Loucy (cell line): ENCODE measurements at regions not wholly inside any gene's neighbourhood (a gene's known extent, or its start where the extent isn't known, plus 50 kb on each side); places are given as distances from the start of the nearest gene placed in this dataset.

Source experiments
- H2AFZ ChIP-seq: fragments of 200-600 bp; sonication (generic); 2 replicates; pipeline ENCODE4 v1.6.0; 2016; ENCODE audit warnings: antibody characterized with exemption, mild to moderate bottlenecking, low read length, moderate library complexity
- H3F3A ChIP-seq: fragments of 200-600 bp; 2 replicates; pipeline ENCODE4 v1.6.0; 2016; ENCODE audit warnings: antibody characterized with exemption, low read depth, mild to moderate bottlenecking
- H3K27me3 ChIP-seq: fragments of 200-600 bp; sonication (generic); 2 replicates; pipeline ENCODE4 v1.6.1; 2014; ENCODE audit warnings: low read length, mild to moderate bottlenecking; ENCODE audit not compliant: insufficient read depth, poor library complexity, severe bottlenecking
- H3K36me3 ChIP-seq: fragments of 200-600 bp; sonication (generic); 2 replicates; pipeline ENCODE4 v1.6.1; 2016; ENCODE audit warnings: low read length; ENCODE audit not compliant: insufficient read depth
- H3K4me1 ChIP-seq: fragments of 200-600 bp; sonication (generic); 2 replicates; pipeline ENCODE4 v1.5.1; 2014; ENCODE audit warnings: low read length, mild to moderate bottlenecking; ENCODE audit not compliant: insufficient read depth, poor library complexity, severe bottlenecking
- H3K4me2 ChIP-seq: fragments of 200-600 bp; sonication (generic); 2 replicates; pipeline ENCODE4 v1.6.0; 2014; ENCODE audit warnings: antibody characterized with exemption, low read length, low read depth, mild to moderate bottlenecking; ENCODE audit not compliant: poor library complexity, severe bottlenecking
- H3K4me3 ChIP-seq: fragments of 200-600 bp; sonication (generic); 2 replicates; pipeline ENCODE4 v1.5.1; 2014; ENCODE audit warnings: low read length, mild to moderate bottlenecking, mixed read lengths; ENCODE audit not compliant: poor library complexity, severe bottlenecking
- H3K79me2 ChIP-seq: fragments of 200-600 bp; sonication (generic); 2 replicates; pipeline ENCODE4 v1.6.1; 2014; ENCODE audit warnings: low read length; ENCODE audit not compliant: insufficient read depth
- H3K9ac ChIP-seq: fragments of 200-600 bp; sonication (generic); 2 replicates; pipeline ENCODE4 v1.6.0; 2014; ENCODE audit warnings: mild to moderate bottlenecking, low read depth, low read length, moderate library complexity; ENCODE audit not compliant: poor library complexity, severe bottlenecking
- H3K9me2 ChIP-seq: fragments of 200-600 bp; sonication (generic); replicated peaks from 2 replicates; pipeline ENCODE4 v1.6.1; 2016; ENCODE audit warnings: low read depth, low read length, mixed read lengths
- H3K9me3 ChIP-seq: fragments of 200-600 bp; sonication (generic); 2 replicates; pipeline ENCODE4 v1.6.1; 2014; ENCODE audit warnings: mild to moderate bottlenecking, antibody characterized with exemption, low read length, low read depth; ENCODE audit not compliant: insufficient read depth
- H4K20me1 ChIP-seq: fragments of 200-600 bp; sonication (generic); 2 replicates; pipeline ENCODE4 v1.6.0; 2014; ENCODE audit warnings: antibody characterized with exemption, low read length, mild to moderate bottlenecking; ENCODE audit not compliant: insufficient read depth, poor library complexity, severe bottlenecking
- CTCF ChIP-seq: fragments of 200-600 bp; sonication (generic); conservative IDR thresholded peaks from 2 replicates; pipeline ENCODE4 v1.5.1; 2014; ENCODE audit warnings: mild to moderate bottlenecking, antibody characterized with exemption, low read length
- EZH2phosphoT487 ChIP-seq: fragments of 200-600 bp; IDR thresholded peaks from 2 replicates; pipeline ENCODE4 v1.6.1; 2018; ENCODE audit warnings: antibody characterized with exemption, mild to moderate bottlenecking, moderate library complexity, borderline replicate concordance

DNA sequence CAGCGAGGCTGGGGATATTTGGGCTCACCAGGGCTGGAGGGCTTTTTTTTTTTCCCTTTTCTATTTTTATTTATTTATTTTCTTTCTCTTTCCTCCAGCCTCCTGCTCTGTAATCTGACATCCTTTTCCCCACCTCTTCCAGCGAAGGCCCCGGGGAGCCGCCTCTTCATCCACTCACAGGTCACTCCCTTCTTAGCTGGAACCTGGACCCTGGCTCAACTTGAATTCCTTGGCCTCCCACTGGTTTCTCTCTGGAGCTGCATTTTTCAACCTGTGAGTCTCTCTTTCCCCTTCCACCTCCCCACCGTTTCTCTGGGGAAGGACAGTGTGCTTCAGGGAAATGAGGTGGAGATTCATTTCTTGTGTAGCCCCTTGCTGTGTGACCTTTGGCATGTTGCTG, 82.0 kb downstream of the MRM1 start:
- Histone ChIP-seq H3K4me3 (no peak overlapping the region), H3K27me3 (no peaks in the 10 kb centered on the region), H4K20me1 (no peaks in the 10 kb centered on the region), H3K9me2 (no peaks in the 10 kb centered on the region), H3K9me3 (no peaks in the 10 kb centered on the region), H3K9ac (no peak overlapping the region), H3K4me1 (peaks cover 7% of the 10 kb centered on the region), H3K36me3 (no peaks in the 10 kb centered on the region), H2AFZ (no peak overlapping the region), H3F3A (no peaks in the 10 kb centered on the region), H3K4me2 (no peak overlapping the region), H3K79me2 (no peaks in the 10 kb centered on the region)
- no peak for TF ChIP-seq CTCF
- TF ChIP-seq EZH2phosphoT487 = no peak

- Histone ChIP-seq H3K9me2 (no peaks in the 10 kb centered on the region), H3K9ac (no peak overlapping the region), H2AFZ (no peak overlapping the region), H3K4me2 (no peak overlapping the region), H3K27me3 (no peaks in the 10 kb centered on the region), H4K20me1 (no peaks in the 10 kb centered on the region), H3K79me2 (no peaks in the 10 kb centered on the region), H3K9me3 (no peaks in the 10 kb centered on the region), H3K4me3 (no peak overlapping the region), H3F3A (no peaks in the 10 kb centered on the region), H3K4me1 (peaks cover 7% of the 10 kb centered on the region), H3K36me3 (no peaks in the 10 kb centered on the region)
- TF ChIP-seq CTCF (no peak), EZH2phosphoT487 (no peak)
Measured at GRCh38 chr17:36684134-36684533, 82.8 kb downstream of the MRM1 start.

DNA sequence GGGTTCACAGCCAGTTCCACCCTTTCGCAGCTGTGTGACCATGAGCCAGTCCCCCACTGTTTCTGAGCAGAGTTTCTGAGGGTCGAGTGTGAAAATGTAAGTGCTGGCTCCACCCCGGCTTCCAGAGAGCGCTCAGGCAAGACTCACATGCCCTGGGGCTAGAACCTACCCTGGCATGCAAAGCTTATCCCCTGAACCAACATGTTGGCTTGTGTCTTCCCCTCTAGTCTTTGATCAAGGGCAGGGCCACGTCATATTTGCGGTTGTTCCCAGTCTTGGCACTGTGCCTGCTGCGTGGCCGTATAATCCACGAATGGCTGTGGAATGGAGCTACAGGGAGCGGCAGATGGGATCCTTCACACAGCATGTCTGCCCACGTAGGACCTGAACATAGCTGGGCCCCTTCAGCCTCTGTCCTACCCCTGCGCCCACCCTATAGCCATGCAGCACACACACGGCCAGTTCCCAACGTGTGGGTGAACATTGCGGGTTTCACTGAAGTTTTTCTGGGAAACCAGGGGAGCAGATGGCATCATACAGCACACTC, 84.8 kb downstream of the MRM1 start:
- no peaks in the 10 kb centered on the region for H3F3A ChIP-seq
- H3K36me3 ChIP-seq = no peaks in the 10 kb centered on the region
- no peaks in the 10 kb centered on the region for H3K27me3 ChIP-seq
- H3K9me2 ChIP-seq = no peaks in the 10 kb centered on the region
- H3K9me3 ChIP-seq = no peaks in the 10 kb centered on the region
- H3K79me2 ChIP-seq = no peaks in the 10 kb centered on the region
- no peaks in the 10 kb centered on the region for H4K20me1 ChIP-seq
- TF ChIP-seq CTCF = no peak
- TF ChIP-seq EZH2phosphoT487 = no peak
- no peak overlapping the region for H3K9ac ChIP-seq
- H3K4me3 ChIP-seq = no peak overlapping the region
- H3K4me2 ChIP-seq = no peak overlapping the region
- no peaks in the 10 kb centered on the region for H3K4me1 ChIP-seq
- H2AFZ ChIP-seq = no peak overlapping the region
